ENCODE measurements at regions not wholly inside any gene's neighbourhood (a gene's known extent, or its start where the extent isn't known, plus 50 kb on each side); places are given as distances from the start of the nearest gene placed in this dataset.
"Not testable (repeated sequence)": the region's sequence is repeated elsewhere in the genome, so short reads cannot be mapped to it uniquely, and the experiment has no call there.

DNA sequence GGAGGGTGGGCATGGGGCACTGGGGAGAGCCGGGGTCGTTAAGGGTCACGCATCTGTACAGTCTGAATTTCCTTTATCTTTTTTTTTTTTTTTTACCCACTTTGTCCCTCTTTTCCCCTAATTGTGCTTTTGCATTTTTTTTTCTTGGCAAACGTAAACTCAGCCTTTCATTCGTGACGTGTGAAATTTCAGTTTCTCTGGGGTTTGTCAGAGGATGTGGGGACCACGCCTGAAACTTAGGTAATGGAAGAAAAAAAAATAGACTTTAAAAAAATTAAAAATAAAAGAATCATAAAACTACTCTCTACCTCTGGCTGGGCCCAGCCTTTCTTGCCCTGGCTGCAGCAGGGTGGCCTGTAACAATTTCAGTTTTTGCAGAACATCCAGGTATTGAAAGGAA is 68.3 kb upstream of the ZNF658 start:
- DNase-seq (ENCODE audit: low spot score): not testable (repeated sequence)

DNA sequence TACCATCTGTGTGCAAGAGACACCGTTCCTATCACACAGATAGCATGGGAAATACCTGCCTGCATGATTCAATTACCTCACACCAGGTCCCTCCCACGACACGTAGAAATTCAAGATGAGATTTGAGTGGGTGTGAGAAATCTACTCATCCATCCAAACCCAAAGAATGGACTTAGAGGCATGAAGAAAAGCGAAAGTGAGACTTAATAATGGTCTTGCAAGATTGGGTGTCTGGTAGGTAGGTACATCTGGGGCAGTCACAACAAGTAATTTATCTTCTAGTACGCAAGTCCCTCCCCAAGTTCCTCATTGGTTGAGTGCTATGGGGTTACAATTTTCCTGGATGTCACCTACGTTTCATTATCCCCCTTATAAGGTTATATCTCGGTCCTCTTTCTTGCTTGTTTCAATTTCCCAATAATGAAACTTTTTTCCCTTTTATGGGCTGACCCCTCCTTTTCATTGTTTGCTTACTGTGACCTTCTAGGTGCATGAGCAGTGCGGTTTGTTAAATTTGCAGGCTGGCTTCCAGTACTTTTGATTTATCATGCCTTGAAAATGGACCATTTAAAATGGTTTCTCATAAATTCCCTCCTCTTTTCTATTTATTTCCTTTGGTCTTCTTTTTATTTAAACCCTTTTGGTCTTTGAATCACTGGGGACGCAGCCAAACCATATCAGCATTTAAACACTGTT is 63.1 kb upstream of the ZNF658 start:
- not testable (repeated sequence) for DNase-seq (ENCODE audit: low spot score)
